SK-N-MC (cell line): ENCODE measurements at regions not wholly inside any gene's neighbourhood (a gene's known extent, or its start where the extent isn't known, plus 50 kb on each side); places are given as distances from the start of the nearest gene placed in this dataset.
A peak's percentile ranks its signal among the peaks of the same experiment; 100 is the strongest.
"Not testable (repeated sequence)": the region's sequence is repeated elsewhere in the genome, so short reads cannot be mapped to it uniquely, and the experiment has no call there.

Source experiments
- DNase-seq: peaks from one replicate; pipeline ENCODE4 v3.0.0-alpha.2; 2011; ENCODE audit warnings: low read depth, low spot score
- H3K27ac ChIP-seq: fragments of 200-600 bp; sonication (generic); 2 replicates; pipeline ENCODE4 v1.5.1; 2016; ENCODE audit warnings: mixed run types
- H3K36me3 ChIP-seq: fragments of 200-600 bp; sonication (generic); 2 replicates; pipeline ENCODE4 v1.6.1; 2017; ENCODE audit warnings: antibody characterized with exemption, low read length, mixed read lengths; ENCODE audit not compliant: insufficient read depth
- H3K4me3 ChIP-seq: fragments of 200-600 bp; sonication (generic); 2 replicates; pipeline ENCODE4 v1.5.1; 2016
- H3K9ac ChIP-seq: fragments of 200-600 bp; sonication (generic); 2 replicates; pipeline ENCODE4 v1.8.0; 2017; ENCODE audit warnings: mixed run types, mixed read lengths; ENCODE audit not compliant: insufficient read length
- H3K9me3 ChIP-seq: fragments of 200-600 bp; sonication (generic); 2 replicates; pipeline ENCODE4 v1.6.1; 2017; ENCODE audit warnings: low read depth, mild to moderate bottlenecking, antibody characterized with exemption, low read length, moderate library complexity, mixed read lengths
- EZH2 ChIP-seq: fragments of 200-600 bp; sonication (generic); IDR thresholded peaks from one replicate; pipeline ENCODE4 v1.6.1; 2017; ENCODE audit warnings: antibody characterized with exemption
- FOXP2 ChIP-seq: optimal IDR thresholded peaks from 2 replicates; pipeline ENCODE3; 2011; ENCODE audit warnings: mild to moderate bottlenecking, moderate library complexity; ENCODE audit not compliant: insufficient read depth; ENCODE audit errors: extremely low read length, control extremely low read depth
- POLR2AphosphoS5 ChIP-seq: IDR thresholded peaks from 2 replicates; pipeline ENCODE4 v1.6.1; 2012; ENCODE audit warnings: mild to moderate bottlenecking, low read depth, low read length, borderline replicate concordance

GRCh38 chr9:88267283-88267682, 121.0 kb upstream of the SPIN1 start:
- DNase-seq: no peak
- TF ChIP-seq POLR2AphosphoS5 (no peak), FOXP2 (no peak), EZH2 (no peak)
- Histone ChIP-seq H3K4me3 (no peak overlapping the region), H3K9me3 (no peaks in the 10 kb centered on the region), H3K36me3 (no peaks in the 10 kb centered on the region), H3K27ac (no peak overlapping the region), H3K9ac (no peak overlapping the region)

- no peaks in the 10 kb centered on the region for H3K36me3 ChIP-seq
- no peaks in the 10 kb centered on the region for H3K9me3 ChIP-seq
- no peak overlapping the region for H3K9ac ChIP-seq
- no peak overlapping the region for H3K27ac ChIP-seq
- no peak overlapping the region for H3K4me3 ChIP-seq
- TF ChIP-seq FOXP2 (no peak), POLR2AphosphoS5 (no peak), EZH2 (no peak)
- DNase-seq: no peak
Measured at GRCh38 chr9:88266416-88266815, 121.8 kb upstream of the SPIN1 start.

- no peaks in the 10 kb centered on the region for H3K9me3 ChIP-seq
- no peak overlapping the region for H3K4me3 ChIP-seq
- H3K36me3 ChIP-seq: no peaks in the 10 kb centered on the region
- no peak overlapping the region for H3K27ac ChIP-seq
- TF ChIP-seq POLR2AphosphoS5 (no peak), EZH2 (no peak), FOXP2 (no peak)
- DNase-seq: no peak
- H3K9ac ChIP-seq: no peak overlapping the region
Measured at GRCh38 chr9:88259001-88259400, 120.7 kb upstream of the SPATA31C2 start.

- Histone ChIP-seq H3K36me3 (no peaks in the 10 kb centered on the region), H3K4me3 (no peak overlapping the region), H3K9me3 (no peaks in the 10 kb centered on the region), H3K27ac (peak overlapping the region; percentile 75; the same call in 1 of the 2 replicates), H3K9ac (no peak overlapping the region)
- no peak for DNase-seq
- TF ChIP-seq POLR2AphosphoS5 (no peak), FOXP2 (no peak), EZH2 (no peak)
Measured at GRCh38 chr9:88258601-88259000, 120.3 kb upstream of the SPATA31C2 start.

GRCh38 chr9:88258024-88258423, 119.7 kb upstream of the SPATA31C2 start:
- TF ChIP-seq FOXP2: no peak
- TF ChIP-seq POLR2AphosphoS5: no peak
- TF ChIP-seq EZH2: no peak
- Histone ChIP-seq H3K9ac (no peak overlapping the region), H3K36me3 (no peaks in the 10 kb centered on the region), H3K27ac (peak overlapping the region; percentile 75), H3K4me3 (peak overlapping the region; percentile 46), H3K9me3 (no peaks in the 10 kb centered on the region)
- peak; percentile 28 for DNase-seq

GRCh38 chr9:88256216-88256615, 117.9 kb upstream of the SPATA31C2 start:
- H3K9me3 ChIP-seq: no peaks in the 10 kb centered on the region
- no peak overlapping the region for H3K9ac ChIP-seq
- no peak for TF ChIP-seq POLR2AphosphoS5
- no peak for TF ChIP-seq EZH2
- no peak for TF ChIP-seq FOXP2
- DNase-seq: no peak
- no peak overlapping the region for H3K27ac ChIP-seq
- H3K36me3 ChIP-seq: no peaks in the 10 kb centered on the region
- H3K4me3 ChIP-seq: no peak overlapping the region

GRCh38 chr9:88255806-88256205, 117.5 kb upstream of the SPATA31C2 start:
- not testable (repeated sequence) for H3K4me3 ChIP-seq, DNase-seq

GRCh38 chr9:88251903-88252302, 113.6 kb upstream of the SPATA31C2 start:
- H3K9me3 ChIP-seq: no peaks in the 10 kb centered on the region
- H3K4me3 ChIP-seq: no peak overlapping the region
- H3K36me3 ChIP-seq: no peaks in the 10 kb centered on the region
- no peak for TF ChIP-seq FOXP2
- no peak for DNase-seq
- no peak overlapping the region for H3K27ac ChIP-seq
- no peak overlapping the region for H3K9ac ChIP-seq

More at GRCh38 chr9:88255806-88256205, 117.5 kb upstream of the SPATA31C2 start:
- not testable (repeated sequence) for H3K9me3 ChIP-seq, H3K36me3 ChIP-seq, H3K27ac ChIP-seq, H3K9ac ChIP-seq

- no peak overlapping the region for H3K4me3 ChIP-seq
- TF ChIP-seq POLR2AphosphoS5 (no peak), FOXP2 (no peak), EZH2 (no peak)
- H3K27ac ChIP-seq: no peak overlapping the region
- no peak for DNase-seq
- H3K36me3 ChIP-seq: no peaks in the 10 kb centered on the region
- H3K9ac ChIP-seq: no peak overlapping the region
- no peaks in the 10 kb centered on the region for H3K9me3 ChIP-seq
Measured at GRCh38 chr9:88243736-88244135, 105.5 kb upstream of the SPATA31C2 start.

GRCh38 chr9:88242879-88243278, 104.6 kb upstream of the SPATA31C2 start:
- no peak overlapping the region for H3K4me3 ChIP-seq
- TF ChIP-seq EZH2: no peak
- TF ChIP-seq FOXP2: no peak
- no peak for TF ChIP-seq POLR2AphosphoS5
- H3K27ac ChIP-seq: no peak overlapping the region
- H3K9me3 ChIP-seq: no peaks in the 10 kb centered on the region
- no peaks in the 10 kb centered on the region for H3K36me3 ChIP-seq
- no peak overlapping the region for H3K9ac ChIP-seq
- DNase-seq: no peak
